HepG2 (cell line): ENCODE measurements at regions not wholly inside any gene's neighbourhood (a gene's known extent, or its start where the extent isn't known, plus 50 kb on each side); places are given as distances from the start of the nearest gene placed in this dataset.

ENCODE experiments used
- DMAP1 ChIP-seq: IDR thresholded peaks from 2 replicates; pipeline ENCODE4 v1.6.1; 2016
- EHMT2 ChIP-seq: fragments of 200-600 bp; sonication (generic); IDR thresholded peaks from 2 replicates; pipeline ENCODE4 v1.7.0; 2017; ENCODE audit warnings: antibody characterized with exemption, low read depth, low read length, borderline replicate concordance
- FOXP4 ChIP-seq: sonication (generic); formaldehyde crosslinking; IDR thresholded peaks from 2 replicates; pipeline ENCODE4 v1.4.0; 2020; ENCODE audit warnings: missing genetic modification reagents
- HDAC6 ChIP-seq: fragments of 200-600 bp; sonication (generic); IDR thresholded peaks from 2 replicates; pipeline ENCODE4 v1.7.0; 2017; ENCODE audit warnings: mild to moderate bottlenecking, antibody characterized with exemption, low read length, low read depth
- HOXA5 ChIP-seq: sonication (generic); formaldehyde crosslinking; IDR thresholded peaks from 2 replicates; pipeline ENCODE4 v1.4.0; 2020; ENCODE audit warnings: missing genetic modification reagents
- JARID2 ChIP-seq: sonication (generic); formaldehyde crosslinking; IDR thresholded peaks from 2 replicates; pipeline ENCODE4 v1.8.1; 2023; ENCODE audit warnings: missing genetic modification reagents, inconsistent platforms; ENCODE audit not compliant: insufficient replicate concordance
- KMT2A ChIP-seq: sonication (generic); formaldehyde crosslinking; IDR thresholded peaks from 2 replicates; pipeline ENCODE4 v1.4.0; 2020; ENCODE audit warnings: missing genetic modification reagents
- LRRFIP1 ChIP-seq: sonication (generic); formaldehyde crosslinking; conservative IDR thresholded peaks from 2 replicates; pipeline ENCODE4 v1.4.0; 2020; ENCODE audit warnings: missing genetic modification reagents
- NCOA1 ChIP-seq: sonication (generic); formaldehyde crosslinking; IDR thresholded peaks from 2 replicates; pipeline ENCODE4 v1.9.0; 2021; ENCODE audit warnings: missing genetic modification reagents
- PITX1 ChIP-seq: sonication (generic); formaldehyde crosslinking; IDR thresholded peaks from 2 replicates; pipeline ENCODE4 v1.5.1; 2020; ENCODE audit warnings: mild to moderate bottlenecking, missing genetic modification reagents
- PLSCR1 ChIP-seq: sonication (generic); formaldehyde crosslinking; IDR thresholded peaks from 2 replicates; pipeline ENCODE4 v1.5.0; 2020; ENCODE audit warnings: missing genetic modification reagents, mild to moderate bottlenecking, borderline replicate concordance
- RBAK ChIP-seq: sonication (generic); formaldehyde crosslinking; IDR thresholded peaks from 2 replicates; pipeline ENCODE4 v1.5.1; 2020; ENCODE audit warnings: mild to moderate bottlenecking, missing genetic modification reagents
- RERE ChIP-seq: IDR thresholded peaks from 2 replicates; pipeline ENCODE4 v1.6.1; 2016; ENCODE audit warnings: low read depth, missing genetic modification reagents, missing compliant biosample characterization
- TBL1XR1 ChIP-seq: fragments of 150-350 bp; IDR thresholded peaks from 2 replicates; pipeline ENCODE4 v1.6.1; 2014; ENCODE audit warnings: borderline replicate concordance, low read length; ENCODE audit not compliant: partially characterized antibody
- TCF7L2 ChIP-seq: IDR thresholded peaks from 2 replicates; pipeline ENCODE4 v1.6.1; 2011; ENCODE audit warnings: mild to moderate bottlenecking, low read depth, low read length, moderate library complexity
- U2AF2 ChIP-seq: fragments of 200-400 bp; formaldehyde crosslinking; IDR thresholded peaks from 2 replicates; pipeline ENCODE4 v1.6.1; 2017; ENCODE audit warnings: low read depth, mild to moderate bottlenecking, low read length
- ZKSCAN5 ChIP-seq: sonication (generic); formaldehyde crosslinking; IDR thresholded peaks from 2 replicates; pipeline ENCODE4 v1.5.1; 2020; ENCODE audit warnings: mild to moderate bottlenecking, missing genetic modification reagents
- ZMAT3 ChIP-seq: sonication (generic); formaldehyde crosslinking; conservative IDR thresholded peaks from 2 replicates; pipeline ENCODE4 v1.7.0; 2021; ENCODE audit warnings: missing genetic modification reagents
- ZNF562 ChIP-seq: sonication (generic); formaldehyde crosslinking; IDR thresholded peaks from 2 replicates; pipeline ENCODE4 v1.8.0; 2022; ENCODE audit warnings: missing genetic modification reagents, borderline replicate concordance
- ZNF567 ChIP-seq: sonication (generic); formaldehyde crosslinking; IDR thresholded peaks from 2 replicates; pipeline ENCODE4 v1.8.1; 2023; ENCODE audit warnings: mild to moderate bottlenecking, missing genetic modification reagents, borderline replicate concordance

GRCh38 chr9:78406933-78407332 lies 110.0 kb downstream of the PSAT1 start (continued):
- TF ChIP-seq RERE (CRISPR knock-in tag), result 0 out of 2 replicates have a peak, but pooled peaks have one; percentile 38
- no peak for TF ChIP-seq ZKSCAN5 (CRISPR knock-in tag)
- peak; percentile 49 for TF ChIP-seq TBL1XR1
- no peak for TF ChIP-seq HOXA5
- no peak for TF ChIP-seq U2AF2
- TF ChIP-seq EHMT2, result peak; percentile 69; the same call in 1 of the 2 replicates
- no peak for TF ChIP-seq ZMAT3
- TF ChIP-seq DMAP1 (CRISPR knock-in tag), result 0 out of 2 replicates have a peak, but pooled peaks have one; percentile 29
- TF ChIP-seq JARID2 (CRISPR knock-in tag), result no peak
- no peak for TF ChIP-seq PLSCR1 (CRISPR knock-in tag)
- TF ChIP-seq KMT2A (CRISPR knock-in tag), result no peak
- no peak for TF ChIP-seq LRRFIP1 (CRISPR knock-in tag)
- TF ChIP-seq NCOA1, result no peak
- TF ChIP-seq PITX1 (CRISPR knock-in tag), result no peak
- no peak for TF ChIP-seq HDAC6
- no peak for TF ChIP-seq ZNF562
- TF ChIP-seq FOXP4 (CRISPR knock-in tag), result peak; percentile 55
- no peak for TF ChIP-seq RBAK (CRISPR knock-in tag)
- peak; percentile 32; the same call in 1 of the 2 replicates for TF ChIP-seq TCF7L2
- no peak for TF ChIP-seq ZNF567 (CRISPR knock-in tag)
